IMR-90 (cell line): ENCODE measurements at regions not wholly inside any gene's neighbourhood (a gene's known extent, or its start where the extent isn't known, plus 50 kb on each side); places are given as distances from the start of the nearest gene placed in this dataset.
A peak's percentile ranks its signal among the peaks of the same experiment; 100 is the strongest.

Experiments
- ATAC-seq: fragments of 200-7000 bp; cut with Tn5 transposase; 2 replicates; pipeline ENCODE4 v1.9.1; 2020; ENCODE audit warnings: low read depth, mild to moderate bottlenecking, moderate library complexity
- BruUV-seq: library from RNA; stranded (reverse); fragments of 400-500 nt; replicated peaks from 2 replicates; lab custom pipeline; 2021; lab: Mats Ljungman, UMichigan
- CTCF ChIA-PET: fragments of 300-600 bp; formaldehyde crosslinking; extraction: SDS; loops from one replicate; lab custom pipeline; 2021; ENCODE audit warnings: antibody characterized with exemption; lab: Yijun Ruan, JAX
- POLR2A ChIA-PET: fragments of 300-600 bp; sonication (Branson Sonifier 250); formaldehyde crosslinking; loops from one replicate; lab custom pipeline; 2022; ENCODE audit warnings: antibody characterized with exemption; ENCODE audit not compliant: unreplicated experiment; lab: Charles Lee
- DNase-seq: peaks from one replicate; pipeline ENCODE4 v3.0.0; 2013
- H2AFZ ChIP-seq: replicated peaks from 2 replicates; pipeline ENCODE3; 2013; ENCODE audit warnings: low read length, mild to moderate bottlenecking; ENCODE audit not compliant: poor library complexity
- H2AK5ac ChIP-seq: 2 replicates; pipeline ENCODE4 v1.6.1; 2013; ENCODE audit warnings: low read depth, low read length, inconsistent platforms
- H2AK9ac ChIP-seq: replicated peaks from 2 replicates; pipeline ENCODE3; 2013; ENCODE audit warnings: mild to moderate bottlenecking, low read depth, low read length, moderate library complexity; ENCODE audit not compliant: poor library complexity
- H2BK120ac ChIP-seq: 2 replicates; pipeline ENCODE4 v1.6.1; 2013; ENCODE audit warnings: low read depth, low read length, inconsistent platforms
- H2BK15ac ChIP-seq: 3 replicates; pipeline ENCODE4 v1.6.1; 2013; ENCODE audit warnings: low read depth, low read length, inconsistent platforms
- H2BK20ac ChIP-seq: 2 replicates; pipeline ENCODE4 v1.6.1; 2013; ENCODE audit warnings: low read depth, mild to moderate bottlenecking, inconsistent platforms, low read length, moderate library complexity
- H2BK5ac ChIP-seq: 2 replicates; pipeline ENCODE4 v1.6.1; 2013; ENCODE audit warnings: mild to moderate bottlenecking, low read depth, low read length, inconsistent platforms; ENCODE audit not compliant: poor library complexity, severe bottlenecking
- H3K14ac ChIP-seq: replicated peaks from 2 replicates; pipeline ENCODE4 v1.6.1; 2013; ENCODE audit warnings: low read depth, low read length, inconsistent platforms
- H3K18ac ChIP-seq: 2 replicates; pipeline ENCODE4 v1.6.1; 2013; ENCODE audit warnings: low read depth, low read length, control low read depth
- H3K23ac ChIP-seq: 2 replicates; pipeline ENCODE4 v1.6.1; 2013; ENCODE audit warnings: low read depth, low read length, inconsistent platforms
- H3K27ac ChIP-seq: 2 replicates; pipeline ENCODE4 v1.5.1; 2013; ENCODE audit warnings: mild to moderate bottlenecking, control low read depth, low read length; ENCODE audit not compliant: insufficient read depth
- H3K27me3 ChIP-seq: 2 replicates; pipeline ENCODE4 v1.6.1; 2013; ENCODE audit warnings: low read length; ENCODE audit not compliant: control insufficient read depth, insufficient read depth
- H3K36me3 ChIP-seq: 2 replicates; pipeline ENCODE4 v1.6.1; 2013; ENCODE audit warnings: low read length, mixed read lengths; ENCODE audit not compliant: control insufficient read depth, insufficient read depth
- H3K4ac ChIP-seq: 2 replicates; pipeline ENCODE4 v1.6.1; 2013; ENCODE audit warnings: low read depth, low read length, inconsistent platforms
- H3K4me1 ChIP-seq: 2 replicates; pipeline ENCODE4 v1.6.1; 2013; ENCODE audit warnings: low read length, mixed read lengths; ENCODE audit not compliant: control insufficient read depth, insufficient read depth
- H3K4me2 ChIP-seq: 2 replicates; pipeline ENCODE4 v1.6.1; 2013; ENCODE audit warnings: low read depth, mild to moderate bottlenecking, control low read depth, low read length, moderate library complexity
- H3K4me3 ChIP-seq: 2 replicates; pipeline ENCODE4 v1.5.1; 2013; ENCODE audit warnings: low read depth, mild to moderate bottlenecking, control low read depth, low read length, moderate library complexity; ENCODE audit not compliant: insufficient read depth
- H3K56ac ChIP-seq: 2 replicates; pipeline ENCODE4 v1.6.1; 2013; ENCODE audit warnings: low read length, inconsistent platforms; ENCODE audit not compliant: insufficient read depth; ENCODE audit errors: extremely low read depth
- H3K79me1 ChIP-seq, 2 experiments: 2 replicates each; pipeline ENCODE4 v1.6.1; 2013; ENCODE audit warnings: low read length in 2 of 2, inconsistent platforms in 1 of 2, low read depth in 1 of 2
- H3K9ac ChIP-seq: 2 replicates; pipeline ENCODE4 v1.6.1; 2013; ENCODE audit warnings: low read depth, low read length, control low read depth
- H3K9me1 ChIP-seq: 2 replicates; pipeline ENCODE4 v1.6.1; 2013; ENCODE audit warnings: low read length, inconsistent platforms; ENCODE audit not compliant: insufficient read depth
- H3K9me3 ChIP-seq: 2 replicates; pipeline ENCODE4 v1.6.1; 2013; ENCODE audit warnings: low read length; ENCODE audit not compliant: control insufficient read depth, insufficient read depth
- H4K20me1 ChIP-seq: 2 replicates; pipeline ENCODE4 v1.6.1; 2013; ENCODE audit warnings: low read length, inconsistent platforms; ENCODE audit not compliant: insufficient read depth
- H4K5ac ChIP-seq: 2 replicates; pipeline ENCODE4 v1.6.1; 2013; ENCODE audit warnings: mild to moderate bottlenecking, low read depth, low read length, control low read depth
- H4K8ac ChIP-seq, 2 experiments: 2 replicates each; pipeline ENCODE4 v1.6.1; 2013; ENCODE audit warnings: low read depth in 2 of 2, low read length in 2 of 2, control low read depth in 1 of 2, inconsistent platforms in 1 of 2
- H4K91ac ChIP-seq: 2 replicates; pipeline ENCODE4 v1.6.1; 2013; ENCODE audit warnings: low read depth, low read length, inconsistent platforms; ENCODE audit not compliant: insufficient read depth
- BHLHE40 ChIP-seq: fragments of 150-350 bp; IDR thresholded peaks from 2 replicates; pipeline ENCODE4 v1.6.1; 2016; ENCODE audit warnings: mild to moderate bottlenecking, low read depth, low read length
- CEBPB ChIP-seq: IDR thresholded peaks from 2 replicates; pipeline ENCODE4 v1.6.1; 2012; ENCODE audit warnings: low read depth, low read length, improper control_type of control experiment
- CHD1 ChIP-seq: IDR thresholded peaks from 2 replicates; pipeline ENCODE4 v1.6.1; 2012; ENCODE audit warnings: low read depth, low read length, improper control_type of control experiment
- FOS ChIP-seq: fragments of 150-350 bp; IDR thresholded peaks from 2 replicates; pipeline ENCODE4 v1.6.1; 2016; ENCODE audit warnings: low read depth, low read length
- MAFK ChIP-seq: IDR thresholded peaks from 2 replicates; pipeline ENCODE4 v1.6.1; 2012; ENCODE audit warnings: low read depth, low read length, improper control_type of control experiment
- MAZ ChIP-seq: IDR thresholded peaks from 2 replicates; pipeline ENCODE4 v1.6.1; 2012; ENCODE audit warnings: low read depth, mild to moderate bottlenecking, low read length, improper control_type of control experiment, moderate library complexity, borderline replicate concordance
- MXI1 ChIP-seq: IDR thresholded peaks from 2 replicates; pipeline ENCODE4 v1.6.1; 2012; ENCODE audit warnings: low read depth, mild to moderate bottlenecking, low read length, moderate library complexity, borderline replicate concordance
- NFE2L2 ChIP-seq: fragments of 150-350 bp; IDR thresholded peaks from 2 replicates; pipeline ENCODE4 v1.6.1; 2016; ENCODE audit warnings: low read depth, mild to moderate bottlenecking, low read length
- POLR2A ChIP-seq: IDR thresholded peaks from 2 replicates; pipeline ENCODE4 v1.6.1; 2012; ENCODE audit warnings: mild to moderate bottlenecking, low read depth, low read length
- RAD21 ChIP-seq: IDR thresholded peaks from 2 replicates; pipeline ENCODE4 v1.6.1; 2012; ENCODE audit warnings: low read length, improper control_type of control experiment
- RCOR1 ChIP-seq: IDR thresholded peaks from 2 replicates; pipeline ENCODE4 v1.6.1; 2012; ENCODE audit warnings: mild to moderate bottlenecking, low read length, improper control_type of control experiment; ENCODE audit not compliant: insufficient replicate concordance
- RFX5 ChIP-seq: IDR thresholded peaks from 2 replicates; pipeline ENCODE4 v1.8.0; 2012; ENCODE audit warnings: low read depth, mild to moderate bottlenecking, low read length, moderate library complexity
- SMC3 ChIP-seq: fragments of 150-350 bp; IDR thresholded peaks from 2 replicates; pipeline ENCODE4 v1.6.1; 2016; ENCODE audit warnings: low read depth, mild to moderate bottlenecking, antibody characterized with exemption, low read length, moderate library complexity
- WGBS, 2 experiments: methylation state at CpG; one replicate each; pipeline versions ENCODE4 v1.1.5 to v1.1.7; 2013; ENCODE audit warnings: missing lambda C conversion rate in 2 of 2; ENCODE audit not compliant: insufficient read length in 1 of 2; ENCODE audit errors: extremely low coverage in 2 of 2; 5-methylcytosine and 5-hydroxymethylcytosine counted together
- dilution Hi-C: fragments of 300-500 bp; cut with HindIII; formaldehyde crosslinking; loops from one replicate; pipeline ENCODE4 v1.14.3; 2018; ENCODE audit warnings: low sequenced_read_pairs; ENCODE audit not compliant: unreplicated experiment
- in situ Hi-C: fragments of 300-500 bp; cut with MboI; formaldehyde crosslinking; loops from 3 replicates; pipeline ENCODE4 v1.14.3; 2019; ENCODE audit warnings: low sequenced_read_pairs, inconsistent platforms, mixed read lengths
- intact Hi-C: fragments of 100-400 bp; cut with micrococcal nuclease; formaldehyde crosslinking; loops from 2 replicates; pipeline ENCODE4 v1.10.0; 2022
- TF ChIP-seq, protein P1 (sequence below): fragments of 150-350 bp; IDR thresholded peaks from 2 replicates; pipeline ENCODE4 v1.6.1; 2017; ENCODE audit warnings: mild to moderate bottlenecking, antibody characterized with exemption, low read length, low read depth
- TF ChIP-seq, protein P2 (sequence below): fragments of 150-350 bp; IDR thresholded peaks from 2 replicates; pipeline ENCODE4 v1.6.1; 2016; ENCODE audit warnings: low read depth, mild to moderate bottlenecking, low read length, moderate library complexity, borderline replicate concordance
- TF ChIP-seq, protein P3 (sequence below): conservative IDR thresholded peaks from 2 replicates; pipeline ENCODE4 v1.5.1; 2012; ENCODE audit warnings: mild to moderate bottlenecking, low read depth, low read length, improper control_type of control experiment

DNA sequence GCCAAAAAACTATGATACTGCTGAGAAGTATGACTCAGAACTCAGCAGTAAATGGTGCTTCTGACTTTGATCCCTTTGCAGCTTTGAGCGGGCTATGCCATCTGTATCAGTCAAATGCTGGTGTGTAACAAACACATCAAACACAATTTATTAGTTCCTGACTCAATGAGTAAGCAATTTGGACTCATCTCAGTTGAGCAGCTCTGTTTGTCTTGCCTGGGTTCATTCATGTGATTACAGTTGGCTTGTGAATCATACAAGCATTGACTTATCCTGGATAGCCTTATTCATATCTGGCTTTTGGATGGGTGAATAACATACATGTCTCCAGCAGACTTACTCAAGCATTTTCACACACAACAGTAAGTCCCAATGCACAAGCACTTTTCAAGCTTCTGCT, 858.8 kb downstream of the METTL15 start:
- H3K9me1 ChIP-seq = peaks cover 6% of the 10 kb centered on the region

More for the DNA sequence above, 858.8 kb downstream of the METTL15 start:
- CTCF ChIA-PET = interaction anchor here (0.9 kb wide), 1 partner anchor 192 kb away, joined by 3 read pairs; no protein-coding TSS in a partner anchor
- no CpG with 5 or more reads among the region's 1 CpG for WGBS, 2 experiments
- Histone ChIP-seq H2AFZ (no peak overlapping the region), H2BK20ac (peak overlapping the region; percentile 81), H3K79me1 (peaks cover 3% of the 10 kb centered on the region in 2 experiments; a peak in 2 of 4 replicates), H3K56ac (peak overlapping the region; percentile 25; the same call in 1 of the 2 replicates), H3K14ac (peak overlapping the region; percentile 64), H2BK5ac (peak overlapping the region; percentile 90), H3K4me1 (peaks cover 15% of the 10 kb centered on the region), H3K27ac (no peak overlapping the region), H4K91ac (peak overlapping the region; percentile 69), H4K5ac (peak overlapping the region; percentile 25; the same call in 1 of the 2 replicates), H3K9me3 (peaks cover 5% of the 10 kb centered on the region; the same call in 1 of the 2 replicates), H3K23ac (no peak overlapping the region), H2AK5ac (peak overlapping the region; percentile 72), H3K4me3 (no peak overlapping the region), H3K4ac (peak overlapping the region; percentile 70), H4K20me1 (no peaks in the 10 kb centered on the region), H3K9ac (no peak overlapping the region), H3K4me2 (no peak overlapping the region), H3K18ac (peak overlapping the region; percentile 81; the same call in 1 of the 2 replicates), H2BK15ac (peak overlapping the region; percentile 60), H2AK9ac (no peak overlapping the region), H3K36me3 (no peaks in the 10 kb centered on the region), H2BK120ac (peak overlapping the region; percentile 73), H4K8ac (peak overlapping the region; percentile 19 to 52; a peak in 3 of 4 replicates), H3K27me3 (no peaks in the 10 kb centered on the region)
- no TSS peak for BruUV-seq
- POLR2A ChIA-PET = no interaction called here
- intact Hi-C loops (no loop called here), in situ Hi-C loops (no loop called here), dilution Hi-C loops (no loop called here)
- TF ChIP-seq FOS (no peak), BHLHE40 (no peak), CEBPB (no peak), RAD21 (no peak), MXI1 (no peak), RFX5 (no peak), NFE2L2 (no peak), POLR2A (no peak), MAZ (no peak), RCOR1 (no peak), MAFK (no peak), CHD1 (no peak), SMC3 (no peak)
- TF ChIP-seq, protein P1, sequence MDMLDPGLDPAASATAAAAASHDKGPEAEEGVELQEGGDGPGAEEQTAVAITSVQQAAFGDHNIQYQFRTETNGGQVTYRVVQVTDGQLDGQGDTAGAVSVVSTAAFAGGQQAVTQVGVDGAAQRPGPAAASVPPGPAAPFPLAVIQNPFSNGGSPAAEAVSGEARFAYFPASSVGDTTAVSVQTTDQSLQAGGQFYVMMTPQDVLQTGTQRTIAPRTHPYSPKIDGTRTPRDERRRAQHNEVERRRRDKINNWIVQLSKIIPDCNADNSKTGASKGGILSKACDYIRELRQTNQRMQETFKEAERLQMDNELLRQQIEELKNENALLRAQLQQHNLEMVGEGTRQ = no peak
- TF ChIP-seq, protein P2, sequence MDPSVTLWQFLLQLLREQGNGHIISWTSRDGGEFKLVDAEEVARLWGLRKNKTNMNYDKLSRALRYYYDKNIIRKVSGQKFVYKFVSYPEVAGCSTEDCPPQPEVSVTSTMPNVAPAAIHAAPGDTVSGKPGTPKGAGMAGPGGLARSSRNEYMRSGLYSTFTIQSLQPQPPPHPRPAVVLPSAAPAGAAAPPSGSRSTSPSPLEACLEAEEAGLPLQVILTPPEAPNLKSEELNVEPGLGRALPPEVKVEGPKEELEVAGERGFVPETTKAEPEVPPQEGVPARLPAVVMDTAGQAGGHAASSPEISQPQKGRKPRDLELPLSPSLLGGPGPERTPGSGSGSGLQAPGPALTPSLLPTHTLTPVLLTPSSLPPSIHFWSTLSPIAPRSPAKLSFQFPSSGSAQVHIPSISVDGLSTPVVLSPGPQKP = no peak
- TF ChIP-seq, protein P3, sequence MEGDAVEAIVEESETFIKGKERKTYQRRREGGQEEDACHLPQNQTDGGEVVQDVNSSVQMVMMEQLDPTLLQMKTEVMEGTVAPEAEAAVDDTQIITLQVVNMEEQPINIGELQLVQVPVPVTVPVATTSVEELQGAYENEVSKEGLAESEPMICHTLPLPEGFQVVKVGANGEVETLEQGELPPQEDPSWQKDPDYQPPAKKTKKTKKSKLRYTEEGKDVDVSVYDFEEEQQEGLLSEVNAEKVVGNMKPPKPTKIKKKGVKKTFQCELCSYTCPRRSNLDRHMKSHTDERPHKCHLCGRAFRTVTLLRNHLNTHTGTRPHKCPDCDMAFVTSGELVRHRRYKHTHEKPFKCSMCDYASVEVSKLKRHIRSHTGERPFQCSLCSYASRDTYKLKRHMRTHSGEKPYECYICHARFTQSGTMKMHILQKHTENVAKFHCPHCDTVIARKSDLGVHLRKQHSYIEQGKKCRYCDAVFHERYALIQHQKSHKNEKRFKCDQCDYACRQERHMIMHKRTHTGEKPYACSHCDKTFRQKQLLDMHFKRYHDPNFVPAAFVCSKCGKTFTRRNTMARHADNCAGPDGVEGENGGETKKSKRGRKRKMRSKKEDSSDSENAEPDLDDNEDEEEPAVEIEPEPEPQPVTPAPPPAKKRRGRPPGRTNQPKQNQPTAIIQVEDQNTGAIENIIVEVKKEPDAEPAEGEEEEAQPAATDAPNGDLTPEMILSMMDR = no peak
- ATAC-seq (no peak), DNase-seq (peak; percentile 55)
